ENCODE measurements at regions not wholly inside any gene's neighbourhood (a gene's known extent, or its start where the extent isn't known, plus 50 kb on each side); places are given as distances from the start of the nearest gene placed in this dataset.

- TF ChIP-seq CTCF (IDR thresholded peaks at IDR 0.05; ENCODE audit: insufficient read depth, low read length): no peak
- TF ChIP-seq REST (IDR thresholded peaks at IDR 0.05; ENCODE audit: insufficient replicate concordance, low read depth): no peak
- no peak for TF ChIP-seq POLR2AphosphoS5 (IDR thresholded peaks at IDR 0.05; ENCODE audit: low read depth)
Observed at GRCh38 chr3:106140431-106140830, 271.6 kb upstream of the CBLB start.

Measured in HL-60 (cell line).